Mesothelial cell of epicardium (in vitro differentiated cells): ENCODE measurements at regions not wholly inside any gene's neighbourhood (a gene's known extent, or its start where the extent isn't known, plus 50 kb on each side); places are given as distances from the start of the nearest gene placed in this dataset.

Experiments
- DNase-seq, 2 experiments: peaks; one replicate each; pipeline ENCODE4 v3.0.0; 2021; ENCODE audit warnings: low spot score in 2 of 2; ENCODE audit not compliant: unreplicated experiment in 2 of 2
- H3K27ac Mint-ChIP-seq: 2 replicates; pipeline ENCODE4 v1.8.0; 2021; ENCODE audit warnings: mixed read lengths
- H3K27me3 Mint-ChIP-seq: 2 replicates; pipeline ENCODE4 v1.8.0; 2021; ENCODE audit warnings: low read depth, mixed read lengths
- H3K36me3 Mint-ChIP-seq: 2 replicates; pipeline ENCODE4 v1.8.0; 2021; ENCODE audit warnings: mixed read lengths
- H3K4me1 Mint-ChIP-seq: 2 replicates; pipeline ENCODE4 v1.8.0; 2021; ENCODE audit warnings: mixed read lengths
- H3K4me3 Mint-ChIP-seq: 2 replicates; pipeline ENCODE4 v1.8.0; 2021; ENCODE audit warnings: mild to moderate bottlenecking, moderate library complexity, mixed read lengths
- H3K9me3 Mint-ChIP-seq: 2 replicates; pipeline ENCODE4 v1.8.0; 2021; ENCODE audit warnings: mixed read lengths
- TF ChIP-seq, protein P1 (sequence below): fragments of 200-600 bp; sonication (generic); IDR thresholded peaks from one replicate; pipeline ENCODE4 v1.5.0; 2021; ENCODE audit warnings: antibody characterized with exemption; ENCODE audit not compliant: unreplicated experiment

DNA sequence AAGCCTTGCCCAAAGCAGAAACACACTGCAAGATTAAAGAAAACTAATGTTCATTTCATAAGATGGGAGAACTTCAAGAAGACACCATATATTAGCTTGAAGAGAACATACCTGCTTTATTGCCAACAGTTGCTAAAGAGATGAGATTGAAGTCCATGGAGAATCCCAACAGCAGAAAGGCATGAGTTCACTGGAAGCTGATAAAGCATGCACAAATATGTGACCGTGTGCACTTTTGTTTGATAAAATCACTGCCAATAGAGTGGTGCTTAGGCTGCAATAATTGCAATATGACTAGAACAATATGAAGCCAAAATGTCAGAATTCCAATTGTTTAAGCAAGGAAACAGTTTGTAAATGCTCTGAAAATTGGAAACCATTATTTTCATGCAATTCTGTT lies 125.9 kb upstream of the PPARGC1A start:
- no peaks in the 10 kb centered on the region for H3K9me3 Mint-ChIP-seq
- H3K27ac Mint-ChIP-seq = no peak overlapping the region
- TF ChIP-seq, protein P1, sequence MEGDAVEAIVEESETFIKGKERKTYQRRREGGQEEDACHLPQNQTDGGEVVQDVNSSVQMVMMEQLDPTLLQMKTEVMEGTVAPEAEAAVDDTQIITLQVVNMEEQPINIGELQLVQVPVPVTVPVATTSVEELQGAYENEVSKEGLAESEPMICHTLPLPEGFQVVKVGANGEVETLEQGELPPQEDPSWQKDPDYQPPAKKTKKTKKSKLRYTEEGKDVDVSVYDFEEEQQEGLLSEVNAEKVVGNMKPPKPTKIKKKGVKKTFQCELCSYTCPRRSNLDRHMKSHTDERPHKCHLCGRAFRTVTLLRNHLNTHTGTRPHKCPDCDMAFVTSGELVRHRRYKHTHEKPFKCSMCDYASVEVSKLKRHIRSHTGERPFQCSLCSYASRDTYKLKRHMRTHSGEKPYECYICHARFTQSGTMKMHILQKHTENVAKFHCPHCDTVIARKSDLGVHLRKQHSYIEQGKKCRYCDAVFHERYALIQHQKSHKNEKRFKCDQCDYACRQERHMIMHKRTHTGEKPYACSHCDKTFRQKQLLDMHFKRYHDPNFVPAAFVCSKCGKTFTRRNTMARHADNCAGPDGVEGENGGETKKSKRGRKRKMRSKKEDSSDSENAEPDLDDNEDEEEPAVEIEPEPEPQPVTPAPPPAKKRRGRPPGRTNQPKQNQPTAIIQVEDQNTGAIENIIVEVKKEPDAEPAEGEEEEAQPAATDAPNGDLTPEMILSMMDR = no peak
- no peak for DNase-seq
- peaks cover 31% of the 10 kb centered on the region for H3K4me1 Mint-ChIP-seq
- H3K36me3 Mint-ChIP-seq = no peaks in the 10 kb centered on the region
- H3K27me3 Mint-ChIP-seq = peaks cover 20% of the 10 kb centered on the region
- H3K4me3 Mint-ChIP-seq = no peak overlapping the region

DNA sequence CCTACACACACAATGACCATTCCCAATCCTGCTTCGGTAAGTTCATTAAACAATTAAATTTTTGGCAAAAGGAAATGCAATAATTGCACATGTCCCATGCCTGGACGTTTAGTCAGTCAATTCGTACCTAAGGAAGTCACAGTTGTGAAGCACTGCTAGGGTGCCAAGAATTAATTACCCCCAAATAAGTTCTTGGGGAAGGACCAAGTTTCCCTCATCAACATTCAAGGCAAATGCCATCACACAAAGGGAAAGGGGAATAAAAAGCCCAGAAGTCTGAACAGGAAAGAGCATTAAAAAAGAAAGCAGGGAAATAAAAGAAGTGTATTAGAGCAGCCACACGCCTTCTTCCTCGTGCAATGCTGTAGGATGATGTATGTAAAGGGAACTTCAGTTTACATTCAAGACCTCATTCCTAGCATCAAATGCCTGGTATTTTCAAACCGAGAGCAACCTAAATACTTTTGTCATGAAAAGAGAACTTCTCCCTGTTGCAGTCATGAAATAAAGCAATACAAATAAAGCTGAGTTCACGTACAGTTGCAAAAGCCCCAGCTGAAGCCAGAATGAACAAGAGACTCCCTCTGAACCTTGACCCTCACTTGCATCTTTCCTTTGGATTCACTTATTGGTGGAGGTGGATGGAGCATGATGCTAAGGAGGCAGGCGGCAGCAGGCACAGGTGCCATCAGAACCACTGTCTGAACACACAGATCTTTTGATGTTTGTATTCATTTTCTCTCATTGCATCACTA lies 124.0 kb upstream of the PPARGC1A start:
- no peak for DNase-seq
- TF ChIP-seq, protein P1 = no peak
- Mint-ChIP-seq H3K9me3 (no peaks in the 10 kb centered on the region), H3K4me1 (peaks cover 35% of the 10 kb centered on the region), H3K36me3 (no peaks in the 10 kb centered on the region), H3K4me3 (no peak overlapping the region), H3K27me3 (peaks cover 7% of the 10 kb centered on the region), H3K27ac (no peak overlapping the region)

DNA sequence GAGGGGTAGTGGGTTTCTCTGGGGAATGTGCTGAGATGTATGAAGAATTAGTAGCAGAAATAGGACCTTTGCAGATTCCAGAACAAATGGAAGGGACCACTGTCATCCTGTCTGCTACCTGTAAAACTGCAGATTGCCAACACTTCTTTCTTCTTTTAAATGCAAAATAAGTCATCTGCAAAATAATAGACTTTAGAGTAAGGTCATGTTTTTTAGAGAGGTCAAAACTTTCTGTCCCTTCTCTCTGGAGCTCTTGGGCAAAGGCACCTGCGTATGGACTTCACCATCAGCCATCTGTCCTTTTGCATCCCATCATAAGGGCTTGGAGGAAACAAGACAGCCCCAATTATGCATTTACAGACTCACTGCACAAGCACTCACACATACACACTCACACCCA lies 121.1 kb upstream of the PPARGC1A start:
- Mint-ChIP-seq H3K27me3 (peaks cover 5% of the 10 kb centered on the region), H3K9me3 (no peaks in the 10 kb centered on the region), H3K36me3 (no peaks in the 10 kb centered on the region), H3K4me3 (no peak overlapping the region), H3K27ac (no peak overlapping the region), H3K4me1 (peaks cover 41% of the 10 kb centered on the region)
- no peak for DNase-seq
- TF ChIP-seq, protein P1 = no peak

GRCh38 chr4:24010573-24010972 lies 120.7 kb upstream of the PPARGC1A start:
- peaks cover 4% of the 10 kb centered on the region for H3K27me3 Mint-ChIP-seq
- peak overlapping the region; percentile 11 for H3K27ac Mint-ChIP-seq
- H3K4me1 Mint-ChIP-seq = peaks cover 41% of the 10 kb centered on the region
- H3K9me3 Mint-ChIP-seq = no peaks in the 10 kb centered on the region
- no peak for DNase-seq
- TF ChIP-seq, protein P1 = no peak
- no peak overlapping the region for H3K4me3 Mint-ChIP-seq
- no peaks in the 10 kb centered on the region for H3K36me3 Mint-ChIP-seq

GRCh38 chr4:24007860-24008261 lies 118.0 kb upstream of the PPARGC1A start:
- no peaks in the 10 kb centered on the region for H3K9me3 Mint-ChIP-seq
- DNase-seq = no peak
- H3K36me3 Mint-ChIP-seq = no peaks in the 10 kb centered on the region

More at GRCh38 chr4:24007860-24008261, 118.0 kb upstream of the PPARGC1A start:
- Mint-ChIP-seq H3K4me3 (no peak overlapping the region), H3K4me1 (peaks cover 37% of the 10 kb centered on the region), H3K27ac (no peak overlapping the region), H3K27me3 (peaks cover 2% of the 10 kb centered on the region)
- TF ChIP-seq, protein P1 = no peak
